ENCODE measurements at regions not wholly inside any gene's neighbourhood (a gene's known extent, or its start where the extent isn't known, plus 50 kb on each side); places are given as distances from the start of the nearest gene placed in this dataset.

- TF ChIP-seq, protein P1, sequence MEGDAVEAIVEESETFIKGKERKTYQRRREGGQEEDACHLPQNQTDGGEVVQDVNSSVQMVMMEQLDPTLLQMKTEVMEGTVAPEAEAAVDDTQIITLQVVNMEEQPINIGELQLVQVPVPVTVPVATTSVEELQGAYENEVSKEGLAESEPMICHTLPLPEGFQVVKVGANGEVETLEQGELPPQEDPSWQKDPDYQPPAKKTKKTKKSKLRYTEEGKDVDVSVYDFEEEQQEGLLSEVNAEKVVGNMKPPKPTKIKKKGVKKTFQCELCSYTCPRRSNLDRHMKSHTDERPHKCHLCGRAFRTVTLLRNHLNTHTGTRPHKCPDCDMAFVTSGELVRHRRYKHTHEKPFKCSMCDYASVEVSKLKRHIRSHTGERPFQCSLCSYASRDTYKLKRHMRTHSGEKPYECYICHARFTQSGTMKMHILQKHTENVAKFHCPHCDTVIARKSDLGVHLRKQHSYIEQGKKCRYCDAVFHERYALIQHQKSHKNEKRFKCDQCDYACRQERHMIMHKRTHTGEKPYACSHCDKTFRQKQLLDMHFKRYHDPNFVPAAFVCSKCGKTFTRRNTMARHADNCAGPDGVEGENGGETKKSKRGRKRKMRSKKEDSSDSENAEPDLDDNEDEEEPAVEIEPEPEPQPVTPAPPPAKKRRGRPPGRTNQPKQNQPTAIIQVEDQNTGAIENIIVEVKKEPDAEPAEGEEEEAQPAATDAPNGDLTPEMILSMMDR (conservative IDR thresholded peaks at IDR 0.05), result no peak
- TF ChIP-seq ZFX (IDR thresholded peaks at IDR 0.05), result no peak
Observed at GRCh38 chr18:6590326-6590725, 139.2 kb upstream of the ARHGAP28 start.
